Neural crest cell (in vitro differentiated cells): ENCODE measurements at regions not wholly inside any gene's neighbourhood (a gene's known extent, or its start where the extent isn't known, plus 50 kb on each side); places are given as distances from the start of the nearest gene placed in this dataset.
A peak's percentile ranks its signal among the peaks of the same experiment; 100 is the strongest.

Experiments used
- DNase-seq: peaks from one replicate; pipeline ENCODE4 v3.0.0; 2021; ENCODE audit warnings: low read depth, mixed read lengths, low spot score
- H3K27ac Mint-ChIP-seq: one replicate; pipeline ENCODE4 v1.8.0; 2021; ENCODE audit warnings: mild to moderate bottlenecking, mixed read lengths; ENCODE audit not compliant: unreplicated experiment
- H3K27me3 Mint-ChIP-seq: 2 replicates; pipeline ENCODE4 v1.8.0; 2021; ENCODE audit warnings: low read depth, mild to moderate bottlenecking, mixed read lengths
- H3K36me3 Mint-ChIP-seq: 2 replicates; pipeline ENCODE4 v1.8.0; 2021; ENCODE audit warnings: low read depth, mild to moderate bottlenecking, mixed read lengths
- H3K4me1 Mint-ChIP-seq: 2 replicates; pipeline ENCODE4 v1.8.0; 2021; ENCODE audit warnings: mixed read lengths
- H3K4me3 Mint-ChIP-seq: one replicate; pipeline ENCODE4 v1.8.0; 2021; ENCODE audit warnings: mild to moderate bottlenecking, mixed read lengths
- H3K9me3 Mint-ChIP-seq: 2 replicates; pipeline ENCODE4 v1.8.0; 2021; ENCODE audit warnings: mixed read lengths
- TF ChIP-seq, protein P1 (sequence below): fragments of 200-600 bp; sonication (generic); conservative IDR thresholded peaks from 2 replicates; pipeline ENCODE4 v1.5.0; 2021; ENCODE audit warnings: antibody characterized with exemption, mild to moderate bottlenecking

DNA sequence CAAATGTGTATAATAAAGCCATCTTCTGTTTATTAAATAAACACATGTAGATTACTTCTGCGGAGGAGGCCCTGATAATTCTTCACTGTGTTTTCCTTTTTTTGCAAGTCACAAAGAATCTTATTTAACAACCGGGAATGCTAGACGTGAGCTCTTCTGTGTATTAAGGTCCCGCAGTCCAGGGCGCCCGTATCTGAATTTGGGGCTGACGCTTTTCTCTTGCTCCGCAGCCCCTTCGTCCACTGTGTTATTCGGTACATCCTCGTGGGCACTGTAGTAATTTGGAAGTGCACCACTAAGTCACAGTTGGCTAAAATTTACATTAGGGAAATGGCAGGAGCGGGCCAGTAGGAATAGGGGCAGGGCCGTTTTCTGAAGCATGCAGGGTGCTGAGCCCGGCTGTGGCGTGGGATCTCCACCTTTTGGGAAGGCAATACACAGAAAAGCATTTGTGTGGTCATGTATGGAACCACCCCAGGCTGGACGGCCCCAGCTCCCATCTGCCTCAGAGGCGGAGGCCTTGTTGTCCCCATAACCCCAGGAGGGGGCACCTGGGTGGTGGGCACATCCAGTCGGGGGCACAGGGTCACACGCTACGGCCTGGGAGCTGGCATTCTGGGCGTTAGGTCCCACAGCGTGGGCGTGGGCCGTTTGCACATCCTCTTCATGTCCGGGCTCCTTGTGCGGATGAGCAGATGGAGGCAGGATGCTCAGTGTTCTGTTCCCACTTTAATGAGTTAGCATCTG lies 258.7 kb upstream of the IRX4 start:
- TF ChIP-seq, protein P1, sequence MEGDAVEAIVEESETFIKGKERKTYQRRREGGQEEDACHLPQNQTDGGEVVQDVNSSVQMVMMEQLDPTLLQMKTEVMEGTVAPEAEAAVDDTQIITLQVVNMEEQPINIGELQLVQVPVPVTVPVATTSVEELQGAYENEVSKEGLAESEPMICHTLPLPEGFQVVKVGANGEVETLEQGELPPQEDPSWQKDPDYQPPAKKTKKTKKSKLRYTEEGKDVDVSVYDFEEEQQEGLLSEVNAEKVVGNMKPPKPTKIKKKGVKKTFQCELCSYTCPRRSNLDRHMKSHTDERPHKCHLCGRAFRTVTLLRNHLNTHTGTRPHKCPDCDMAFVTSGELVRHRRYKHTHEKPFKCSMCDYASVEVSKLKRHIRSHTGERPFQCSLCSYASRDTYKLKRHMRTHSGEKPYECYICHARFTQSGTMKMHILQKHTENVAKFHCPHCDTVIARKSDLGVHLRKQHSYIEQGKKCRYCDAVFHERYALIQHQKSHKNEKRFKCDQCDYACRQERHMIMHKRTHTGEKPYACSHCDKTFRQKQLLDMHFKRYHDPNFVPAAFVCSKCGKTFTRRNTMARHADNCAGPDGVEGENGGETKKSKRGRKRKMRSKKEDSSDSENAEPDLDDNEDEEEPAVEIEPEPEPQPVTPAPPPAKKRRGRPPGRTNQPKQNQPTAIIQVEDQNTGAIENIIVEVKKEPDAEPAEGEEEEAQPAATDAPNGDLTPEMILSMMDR: no peak
- H3K4me3 Mint-ChIP-seq: no peak overlapping the region
- H3K27me3 Mint-ChIP-seq: peaks cover 2% of the 10 kb centered on the region
- no peaks in the 10 kb centered on the region for H3K4me1 Mint-ChIP-seq
- H3K36me3 Mint-ChIP-seq: no peaks in the 10 kb centered on the region
- H3K27ac Mint-ChIP-seq: no peak overlapping the region
- DNase-seq: no peak
- no peaks in the 10 kb centered on the region for H3K9me3 Mint-ChIP-seq

DNA sequence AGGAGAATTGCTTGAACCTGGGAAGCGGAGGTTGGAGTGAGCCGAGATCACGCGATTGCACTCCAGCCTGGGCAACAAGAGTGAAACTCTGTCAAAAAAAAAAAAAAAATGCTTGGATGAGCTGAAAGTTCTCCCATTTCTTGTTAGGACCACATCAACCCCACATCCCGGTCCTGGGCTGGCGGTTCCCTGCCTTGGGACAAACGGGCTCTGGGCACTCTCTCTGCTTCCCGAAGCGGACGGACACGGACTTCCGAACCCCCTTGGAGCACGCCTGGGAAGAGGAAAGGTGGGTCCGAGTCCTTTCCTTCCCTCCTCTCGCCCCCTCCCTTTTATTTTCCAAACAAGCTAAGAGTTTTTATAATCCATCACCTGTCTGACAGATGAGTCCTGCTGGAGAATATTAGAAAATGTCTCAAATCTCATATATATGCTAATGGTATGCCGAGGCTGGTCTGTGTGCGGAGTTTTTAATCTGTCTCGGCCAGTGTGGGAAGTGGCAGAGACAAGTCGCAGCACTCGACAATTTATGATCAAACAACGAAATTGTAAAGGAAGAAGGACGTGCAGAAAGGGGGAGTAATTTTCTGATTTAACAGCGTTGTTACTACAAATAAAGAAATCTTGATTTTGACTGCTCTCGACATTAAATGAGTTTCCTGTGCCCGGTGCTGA lies 257.9 kb upstream of the IRX4 start:
- H3K36me3 Mint-ChIP-seq: no peaks in the 10 kb centered on the region
- H3K4me1 Mint-ChIP-seq: no peaks in the 10 kb centered on the region
- TF ChIP-seq, protein P1: no peak
- no peak for DNase-seq
- no peaks in the 10 kb centered on the region for H3K9me3 Mint-ChIP-seq
- no peak overlapping the region for H3K4me3 Mint-ChIP-seq
- H3K27me3 Mint-ChIP-seq: peaks cover 5% of the 10 kb centered on the region
- no peak overlapping the region for H3K27ac Mint-ChIP-seq

DNA sequence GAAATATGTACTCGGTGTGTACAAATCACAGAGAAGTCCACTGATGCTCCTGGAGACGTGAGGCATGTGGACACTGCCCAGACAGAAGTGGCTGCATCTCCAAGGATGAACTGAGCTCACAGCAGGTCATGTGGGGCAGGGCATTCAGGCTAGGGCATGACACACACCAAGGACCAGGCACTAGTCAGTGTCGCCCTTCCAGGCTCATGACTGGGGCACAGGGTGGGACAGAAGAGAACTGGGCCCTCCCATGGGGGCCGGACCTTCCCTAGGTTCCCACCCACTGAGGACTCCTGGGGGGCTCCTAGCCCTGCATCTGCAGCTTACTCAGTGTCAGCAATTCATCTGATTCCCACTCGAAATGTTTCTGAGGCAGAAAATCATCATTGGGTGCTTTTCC lies 256.8 kb upstream of the IRX4 start:
- H3K36me3 Mint-ChIP-seq: no peaks in the 10 kb centered on the region
- TF ChIP-seq, protein P1: no peak
- H3K27me3 Mint-ChIP-seq: peaks cover 5% of the 10 kb centered on the region
- H3K4me1 Mint-ChIP-seq: peaks cover 6% of the 10 kb centered on the region
- no peak overlapping the region for H3K27ac Mint-ChIP-seq
- H3K9me3 Mint-ChIP-seq: no peaks in the 10 kb centered on the region
- H3K4me3 Mint-ChIP-seq: no peak overlapping the region
- no peak for DNase-seq

DNA sequence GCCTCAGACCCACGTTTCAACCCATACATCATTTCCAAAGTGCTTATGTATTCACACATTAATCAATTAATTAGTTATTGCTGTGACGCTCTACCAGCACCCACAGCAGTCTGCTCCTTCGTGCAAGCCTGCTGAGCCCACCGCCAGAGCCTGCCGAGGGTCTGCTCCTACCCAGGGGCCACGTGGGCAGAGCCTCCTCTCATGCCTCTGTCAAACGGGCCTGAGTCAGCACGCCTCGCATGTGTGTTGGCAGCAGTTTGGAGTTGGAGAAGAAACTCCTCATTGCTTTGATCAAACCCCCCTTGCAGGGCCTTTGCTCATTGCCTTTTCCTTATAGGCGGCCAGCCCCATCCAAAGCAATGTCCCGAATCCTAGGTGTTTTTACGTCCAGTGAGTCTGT lies 256.2 kb upstream of the IRX4 start:
- Mint-ChIP-seq H3K9me3 (no peaks in the 10 kb centered on the region), H3K27ac (peak overlapping the region; percentile 6), H3K4me1 (peaks cover 6% of the 10 kb centered on the region), H3K36me3 (no peaks in the 10 kb centered on the region), H3K4me3 (no peak overlapping the region), H3K27me3 (peaks cover 5% of the 10 kb centered on the region)
- DNase-seq: no peak
- TF ChIP-seq, protein P1: no peak

DNA sequence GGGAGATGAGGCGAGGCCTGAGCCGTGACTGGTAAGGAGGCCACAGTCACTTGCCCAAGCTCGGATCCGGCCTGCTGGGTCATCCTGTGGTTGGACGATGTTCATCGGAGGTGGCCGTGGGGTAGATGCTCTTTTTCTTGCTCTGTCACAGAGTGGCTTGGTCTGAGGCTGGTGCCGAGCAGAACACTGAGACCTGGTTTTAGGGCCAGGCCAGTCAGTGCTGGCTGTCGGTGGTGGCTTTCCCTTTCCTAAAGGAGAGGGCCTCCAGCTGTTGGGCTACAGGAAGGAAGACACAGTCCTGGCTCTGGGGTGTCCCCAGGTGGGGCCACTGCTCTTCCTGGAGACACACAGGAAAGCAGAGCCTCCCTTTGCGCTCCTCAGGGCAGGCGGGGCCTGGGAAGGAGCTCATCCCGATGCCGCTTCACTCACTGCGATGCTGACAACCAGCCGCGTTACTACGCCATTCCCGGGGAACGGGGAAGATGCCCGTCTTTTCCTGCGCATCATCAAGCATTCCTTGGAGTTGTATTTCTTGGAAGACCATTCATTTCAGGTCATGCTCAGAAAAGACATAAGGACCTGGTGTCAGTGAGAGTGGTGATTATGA lies 254.8 kb upstream of the IRX4 start:
- Mint-ChIP-seq H3K36me3 (no peaks in the 10 kb centered on the region), H3K27me3 (peaks cover 3% of the 10 kb centered on the region), H3K9me3 (no peaks in the 10 kb centered on the region), H3K27ac (no peak overlapping the region), H3K4me3 (no peak overlapping the region), H3K4me1 (peaks cover 10% of the 10 kb centered on the region)
- no peak for DNase-seq
- TF ChIP-seq, protein P1: no peak
